HepG2 (cell line): ENCODE measurements at regions not wholly inside any gene's neighbourhood (a gene's known extent, or its start where the extent isn't known, plus 50 kb on each side); places are given as distances from the start of the nearest gene placed in this dataset.

ENCODE experiments used
- ATAC-seq: fragments of 200-7000 bp; cut with Tn5 transposase; 3 replicates; pipeline ENCODE4 v1.9.1; 2020; ENCODE audit warnings: mild to moderate bottlenecking, moderate library complexity
- BruUV-seq: library from RNA; stranded (reverse); fragments of 400-500 nt; replicated peaks from 2 replicates; lab custom pipeline; 2021; lab: Mats Ljungman, UMichigan
- CTCF ChIA-PET: fragments of 300-600 bp; formaldehyde crosslinking; extraction: SDS; loops from one replicate; lab custom pipeline; 2021; ENCODE audit warnings: low total read pairs, inconsistent platforms, low intra/inter-chr PET ratio; lab: Yijun Ruan, JAX
- POLR2A ChIA-PET: fragments of 350-600 bp; sonication (Branson Sonifier 250); formaldehyde crosslinking; loops from one replicate; lab custom pipeline; 2020; ENCODE audit warnings: antibody characterized with exemption, inconsistent platforms; lab: Yijun Ruan, JAX
- DNase-seq: peaks from one replicate; pipeline ENCODE4 v3.0.0-alpha.2; 2015; ENCODE audit warnings: low spot score
- FAIRE-seq: peaks from 3 replicates; lab custom pipeline; 2011; peaks lifted over from hg19 to GRCh38; lab: Jason Lieb, UNC
- H2AFZ ChIP-seq: one replicate; pipeline ENCODE4 v1.6.1; 2011; ENCODE audit warnings: low read length, inconsistent platforms
- H3K27ac ChIP-seq: fragments of 300-600 bp; 3 replicates; pipeline ENCODE4 v1.8.0; 2011; ENCODE audit warnings: mixed run types, mild to moderate bottlenecking, mixed read lengths, low read length, inconsistent platforms; ENCODE audit not compliant: insufficient read depth; ENCODE audit errors: extremely low read length
- H3K27me3 ChIP-seq, 2 experiments: fragments of 200-600 bp in 1 of 2; 2 replicates in 1 of 2; 3 replicates in 1 of 2; pipeline versions ENCODE4 v1.6.0 to v1.8.0; 2011; ENCODE audit warnings: low read length in 2 of 2, mild to moderate bottlenecking in 2 of 2, moderate library complexity in 2 of 2, inconsistent platforms in 1 of 2; ENCODE audit not compliant: insufficient read depth in 2 of 2, control insufficient read depth in 1 of 2
- H3K36me3 ChIP-seq, 2 experiments: fragments of 200-600 bp in 1 of 2; replicated peaks in 1 of 2; 2 replicates in 1 of 2; 3 replicates in 1 of 2; pipeline versions ENCODE4 v1.5.1 to v1.8.0; 2011; ENCODE audit warnings: low read length in 2 of 2, inconsistent platforms in 1 of 2; ENCODE audit not compliant: insufficient read depth in 2 of 2, control insufficient read depth in 1 of 2
- H3K4me1 ChIP-seq: 2 replicates; pipeline ENCODE4 v1.5.1; 2012; ENCODE audit warnings: low read length, inconsistent platforms; ENCODE audit not compliant: insufficient read depth
- H3K4me2 ChIP-seq: 2 replicates; pipeline ENCODE4 v1.6.0; 2011; ENCODE audit warnings: low read depth, low read length, inconsistent platforms
- H3K4me3 ChIP-seq, 3 experiments: fragments of 200-600 bp in 1 of 3; sonication (generic), shearing (Covaris generic) in 1 of 3; replicated peaks in 1 of 3; 2 replicates each; pipeline ENCODE4 v1.5.1; 2011 to 2016; ENCODE audit warnings: low read length in 3 of 3, inconsistent platforms in 2 of 3, low read depth in 2 of 3, mild to moderate bottlenecking in 2 of 3, control low read depth in 1 of 3, mixed read lengths in 1 of 3; ENCODE audit not compliant: insufficient read depth in 1 of 3
- H3K79me2 ChIP-seq: one replicate; pipeline ENCODE4 v1.6.1; 2011; ENCODE audit warnings: low read length, inconsistent platforms; ENCODE audit not compliant: insufficient read depth
- H3K9ac ChIP-seq: 2 replicates; pipeline ENCODE4 v1.6.0; 2011; ENCODE audit warnings: mild to moderate bottlenecking, low read depth, low read length, inconsistent platforms; ENCODE audit not compliant: insufficient read depth
- H3K9me3 ChIP-seq: 2 replicates; pipeline ENCODE4 v1.5.1; 2012; ENCODE audit warnings: mild to moderate bottlenecking, low read length
- H4K20me1 ChIP-seq: 2 replicates; pipeline ENCODE4 v1.6.0; 2011; ENCODE audit warnings: inconsistent platforms, mild to moderate bottlenecking, low read length, moderate library complexity; ENCODE audit not compliant: insufficient read depth
- BCLAF1 ChIP-seq: fragments of 450-650 bp; IDR thresholded peaks from 2 replicates; pipeline ENCODE4 v1.6.1; 2017; ENCODE audit warnings: mild to moderate bottlenecking
- DR1 ChIP-seq: sonication (generic); formaldehyde crosslinking; IDR thresholded peaks from 2 replicates; pipeline ENCODE4 v1.8.0; 2021; ENCODE audit warnings: mild to moderate bottlenecking, missing genetic modification reagents, inconsistent platforms
- ZBTB40 ChIP-seq, 2 experiments: fragments of 450-650 bp in 1 of 2; sonication (generic) in 1 of 2; formaldehyde crosslinking in 1 of 2; IDR thresholded peaks; 2 replicates each; pipeline versions ENCODE4 v1.6.1 to v1.8.0; 2016 to 2022; ENCODE audit warnings: antibody characterized with exemption in 1 of 2, mild to moderate bottlenecking in 1 of 2, missing genetic modification reagents in 1 of 2
- ZMAT3 ChIP-seq: sonication (generic); formaldehyde crosslinking; conservative IDR thresholded peaks from 2 replicates; pipeline ENCODE4 v1.7.0; 2021; ENCODE audit warnings: missing genetic modification reagents
- ZNF121 ChIP-seq: sonication (generic); formaldehyde crosslinking; IDR thresholded peaks from 2 replicates; pipeline ENCODE4 v1.5.0; 2020; ENCODE audit warnings: mild to moderate bottlenecking, missing genetic modification reagents
- WGBS: methylation state at CpG from one replicate; pipeline ENCODE4 v1.1.6; 2017; ENCODE audit warnings: low lambda C conversion rate; 5-methylcytosine and 5-hydroxymethylcytosine counted together
- in situ Hi-C: cut with HindIII; loops from 2 replicates; pipeline ENCODE4 v1.10.0; 2017; ENCODE audit warnings: low pct_unique_long_range_greater_than_20kb; ENCODE audit not compliant: extremely low pct_ligation_motif_present
- intact Hi-C: fragments of 100-400 bp; cut with micrococcal nuclease; formaldehyde crosslinking; loops from one replicate; pipeline ENCODE4 v1.10.0; 2022; ENCODE audit not compliant: unreplicated experiment

- WGBS: no CpG with 5 or more reads among the region's 4 CpGs
- peak; percentile 68 for ATAC-seq
These were observed 186.3 kb upstream of the GPR149 start for GRCh38 chr3:154616298-154616697.

GRCh38 chr3:154615471-154615870, 185.5 kb upstream of the GPR149 start:
- ChIA-PET POLR2A (no interaction called here), CTCF (no interaction called here)
- H2AFZ ChIP-seq: no peak overlapping the region
- intact Hi-C loops: no loop called here
- H3K27ac ChIP-seq: no peak overlapping the region
- H3K4me1 ChIP-seq: no peaks in the 10 kb centered on the region
- DNase-seq: no peak
- no peaks in the 10 kb centered on the region for H3K36me3 ChIP-seq
- in situ Hi-C loops: no loop called here
- no peaks in the 10 kb centered on the region for H4K20me1 ChIP-seq
- no peak overlapping the region for H3K9ac ChIP-seq
- no peaks in the 10 kb centered on the region for H3K27me3 ChIP-seq
- ATAC-seq: peak; percentile 43
- no TSS peak for BruUV-seq
- 0% methylated on average over 3 of the region's 3 CpGs for WGBS
- no peaks in the 10 kb centered on the region for H3K9me3 ChIP-seq
- H3K79me2 ChIP-seq: no peaks in the 10 kb centered on the region
- H3K4me3 ChIP-seq: no peak overlapping the region
- FAIRE-seq: no peak
- H3K4me2 ChIP-seq: no peak overlapping the region
- TF ChIP-seq ZBTB40 (IDR thresholded peaks at IDR 0.05) (no peak), ZBTB40 (CRISPR knock-in tag; IDR thresholded peaks at IDR 0.05) (no peak), DR1 (CRISPR knock-in tag) (no peak), ZMAT3 (CRISPR knock-in tag) (no peak), BCLAF1 (no peak)

More at GRCh38 chr3:154616298-154616697, 186.3 kb upstream of the GPR149 start:
- H3K27me3 ChIP-seq: no peaks in the 10 kb centered on the region
- CTCF ChIA-PET: no interaction called here
- no peaks in the 10 kb centered on the region for H4K20me1 ChIP-seq
- H2AFZ ChIP-seq: no peak overlapping the region
- BruUV-seq: no TSS peak
- intact Hi-C loops (no loop called here), in situ Hi-C loops (no loop called here)
- no peak overlapping the region for H3K27ac ChIP-seq
- H3K36me3 ChIP-seq: no peaks in the 10 kb centered on the region
- H3K4me1 ChIP-seq: no peaks in the 10 kb centered on the region
- H3K4me2 ChIP-seq: no peak overlapping the region
- DNase-seq (no peak), FAIRE-seq (no peak)
- H3K9ac ChIP-seq: no peak overlapping the region
- POLR2A ChIA-PET: no interaction called here
- H3K9me3 ChIP-seq: no peaks in the 10 kb centered on the region
- TF ChIP-seq ZNF121: no peak
- no peaks in the 10 kb centered on the region for H3K79me2 ChIP-seq
- H3K4me3 ChIP-seq: no peak overlapping the region
